Natural killer cell (primary cell): ENCODE measurements at regions not wholly inside any gene's neighbourhood (a gene's known extent, or its start where the extent isn't known, plus 50 kb on each side); places are given as distances from the start of the nearest gene placed in this dataset.

Experiments
- ATAC-seq, 3 donors: fragments of 150-1000 bp in 2 of 3; fragments of 200-7000 bp in 1 of 3; cut with Tn5 transposase; 1 replicate in 1 of 3; 2 replicates in 2 of 3; pipeline ENCODE4 v1.10.0; 2021; ENCODE audit warnings: mild to moderate bottlenecking in 2 of 3, moderate library complexity in 2 of 3
- DNase-seq, 2 donors: peaks; one replicate each; pipeline versions ENCODE4 v3.0.0 to v3.0.0-alpha.2; 2013 to 2021; ENCODE audit warnings: mixed read lengths in 1 of 2
- H3K27ac ChIP-seq: one replicate; pipeline ENCODE4 v1.5.1; 2013; ENCODE audit warnings: mild to moderate bottlenecking, low read length
- H3K27me3 ChIP-seq: one replicate; pipeline ENCODE4 v1.6.1; 2013; ENCODE audit warnings: low read length; ENCODE audit not compliant: control insufficient read depth, insufficient read depth
- H3K36me3 ChIP-seq: one replicate; pipeline ENCODE4 v1.6.1; 2013; ENCODE audit warnings: low read length; ENCODE audit not compliant: control insufficient read depth, insufficient read depth
- H3K4me1 ChIP-seq: one replicate; pipeline ENCODE4 v1.6.1; 2013; ENCODE audit warnings: low read length; ENCODE audit not compliant: control insufficient read depth, insufficient read depth
- H3K4me3 ChIP-seq: one replicate; pipeline ENCODE4 v1.5.1; 2013; ENCODE audit warnings: low read length
- H3K9me3 ChIP-seq: one replicate; pipeline ENCODE4 v1.6.1; 2013; ENCODE audit warnings: low read length; ENCODE audit not compliant: control insufficient read depth, insufficient read depth
- H3K27ac Mint-ChIP-seq, 2 donors: one replicate each; pipeline ENCODE4 v1.8.0; 2022; ENCODE audit warnings: mild to moderate bottlenecking in 2 of 2, mixed read lengths in 2 of 2, moderate library complexity in 1 of 2
- H3K27me3 Mint-ChIP-seq, 2 donors: one replicate each; pipeline ENCODE4 v1.8.0; 2022; ENCODE audit warnings: low read depth in 2 of 2, mixed read lengths in 2 of 2
- H3K36me3 Mint-ChIP-seq: one replicate; pipeline ENCODE4 v1.8.0; 2022; ENCODE audit warnings: mixed read lengths
- H3K4me1 Mint-ChIP-seq, 2 donors: one replicate each; pipeline ENCODE4 v1.8.0; 2022; ENCODE audit warnings: mixed read lengths in 2 of 2
- H3K4me3 Mint-ChIP-seq: one replicate; pipeline ENCODE4 v1.8.0; 2022; ENCODE audit warnings: mild to moderate bottlenecking, moderate library complexity, mixed read lengths
- H3K9me3 Mint-ChIP-seq, 2 donors: one replicate each; pipeline ENCODE4 v1.8.0; 2022; ENCODE audit warnings: mixed read lengths in 2 of 2
- CTCF ChIP-seq: fragments of 200-600 bp; IDR thresholded peaks from one replicate; pipeline ENCODE4 v1.8.0; 2022; ENCODE audit warnings: antibody characterized with exemption
- WGBS: methylation state at CpG from one replicate; pipeline ENCODE4 v1.1.7; 2013; ENCODE audit warnings: missing lambda C conversion rate; ENCODE audit not compliant: insufficient coverage; 5-methylcytosine and 5-hydroxymethylcytosine counted together
- intact Hi-C: fragments of 100-400 bp; cut with micrococcal nuclease; formaldehyde crosslinking; loops from one replicate; pipeline ENCODE4 v1.14.2; 2022

DNA sequence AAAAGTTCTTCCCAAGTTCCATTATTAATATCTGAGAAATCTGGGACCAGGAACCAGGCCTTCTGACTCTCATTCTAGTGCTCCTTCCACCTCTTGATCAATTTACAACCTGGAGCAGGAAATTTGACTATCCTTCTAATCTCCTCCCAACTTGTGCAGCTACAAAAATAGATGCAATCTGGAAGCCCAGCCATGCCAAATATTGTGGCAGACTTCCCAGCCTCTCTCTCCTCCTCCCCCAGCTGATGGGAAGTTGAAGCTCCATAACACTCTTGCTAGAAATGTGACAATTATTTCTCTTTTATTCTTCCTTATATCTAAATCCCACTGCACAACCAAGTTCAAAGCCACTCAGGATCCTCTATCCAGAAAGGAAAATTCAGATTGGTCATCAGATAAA lies 252.1 kb downstream of the SEC61B start:
- H3K4me1 Mint-ChIP-seq: no peaks in the 10 kb centered on the region
- no peaks in the 10 kb centered on the region for H3K36me3 Mint-ChIP-seq
- H3K27ac ChIP-seq: no peak overlapping the region
- no peaks in the 10 kb centered on the region for H3K27me3 ChIP-seq
- H3K4me3 ChIP-seq: no peak overlapping the region
- H3K9me3 Mint-ChIP-seq: no peaks in the 10 kb centered on the region
- no peak for ATAC-seq
- no peaks in the 10 kb centered on the region for H3K36me3 ChIP-seq
- intact Hi-C loops: no loop called here
- H3K4me1 ChIP-seq: no peaks in the 10 kb centered on the region
- DNase-seq: no peak
- TF ChIP-seq CTCF: no peak
- no peak overlapping the region for H3K27ac Mint-ChIP-seq
- no peak overlapping the region for H3K4me3 Mint-ChIP-seq
- no peaks in the 10 kb centered on the region for H3K9me3 ChIP-seq
- H3K27me3 Mint-ChIP-seq: peaks cover 0 to 8% of the 10 kb centered on the region in 2 donors

- Mint-ChIP-seq H3K4me3 (no peak overlapping the region), H3K4me1 (no peaks in the 10 kb centered on the region), H3K27me3 (peaks cover 0 to 8% of the 10 kb centered on the region in 2 donors), H3K27ac (no peak overlapping the region), H3K36me3 (no peaks in the 10 kb centered on the region), H3K9me3 (no peaks in the 10 kb centered on the region)
- ATAC-seq: no peak
- no peak for TF ChIP-seq CTCF
- intact Hi-C loops: no loop called here
- no peak overlapping the region for H3K27ac ChIP-seq
- no peaks in the 10 kb centered on the region for H3K36me3 ChIP-seq
- no peak for DNase-seq
- H3K4me3 ChIP-seq: no peak overlapping the region
- no peaks in the 10 kb centered on the region for H3K9me3 ChIP-seq
- H3K4me1 ChIP-seq: no peaks in the 10 kb centered on the region
- no peaks in the 10 kb centered on the region for H3K27me3 ChIP-seq
- 77% methylated on average over 3 of the region's 3 CpGs for WGBS
These were observed 253.5 kb downstream of the SEC61B start for GRCh38 chr9:99475401-99476065.

DNA sequence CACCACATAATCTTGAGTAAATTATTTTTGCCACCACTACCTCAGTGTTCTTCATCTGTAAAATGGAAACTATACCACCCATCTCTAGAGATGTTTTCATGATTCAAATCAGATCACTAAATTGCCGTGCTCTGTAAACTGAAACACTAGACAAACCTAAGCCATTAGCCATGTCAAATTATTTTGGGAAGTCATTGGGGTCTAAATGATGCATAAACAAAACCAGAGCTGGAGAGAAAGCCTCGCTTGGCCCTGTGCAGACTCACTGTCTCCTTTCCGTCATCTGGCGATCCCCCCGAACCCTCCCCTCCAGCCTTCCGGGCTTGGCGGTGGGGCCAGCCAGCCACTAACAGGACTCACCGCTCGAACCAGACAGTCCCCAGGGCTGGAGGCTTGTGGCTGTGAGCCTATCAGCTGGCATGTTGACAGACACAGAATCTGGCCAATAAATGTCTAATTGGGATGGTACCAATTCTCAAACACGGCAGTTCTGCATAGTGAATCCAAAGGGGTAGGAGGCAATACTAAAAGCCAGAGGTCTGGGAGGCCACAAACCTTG lies 256.5 kb downstream of the SEC61B start:
- no peaks in the 10 kb centered on the region for H3K36me3 Mint-ChIP-seq
- H3K4me1 Mint-ChIP-seq: no peaks in the 10 kb centered on the region
- DNase-seq: no peak
- Histone ChIP-seq H3K4me1 (no peaks in the 10 kb centered on the region), H3K9me3 (no peaks in the 10 kb centered on the region), H3K36me3 (no peaks in the 10 kb centered on the region), H3K4me3 (no peak overlapping the region), H3K27ac (no peak overlapping the region), H3K27me3 (no peaks in the 10 kb centered on the region)
- 90% methylated on average over 10 of the region's 10 CpGs for WGBS
- intact Hi-C loops: no loop called here
- H3K9me3 Mint-ChIP-seq: no peaks in the 10 kb centered on the region
- no peak for ATAC-seq
- peaks cover under 1 to 8% of the 10 kb centered on the region in 2 donors for H3K27me3 Mint-ChIP-seq
- H3K27ac Mint-ChIP-seq: no peak overlapping the region
- TF ChIP-seq CTCF: no peak
- no peak overlapping the region for H3K4me3 Mint-ChIP-seq

DNA sequence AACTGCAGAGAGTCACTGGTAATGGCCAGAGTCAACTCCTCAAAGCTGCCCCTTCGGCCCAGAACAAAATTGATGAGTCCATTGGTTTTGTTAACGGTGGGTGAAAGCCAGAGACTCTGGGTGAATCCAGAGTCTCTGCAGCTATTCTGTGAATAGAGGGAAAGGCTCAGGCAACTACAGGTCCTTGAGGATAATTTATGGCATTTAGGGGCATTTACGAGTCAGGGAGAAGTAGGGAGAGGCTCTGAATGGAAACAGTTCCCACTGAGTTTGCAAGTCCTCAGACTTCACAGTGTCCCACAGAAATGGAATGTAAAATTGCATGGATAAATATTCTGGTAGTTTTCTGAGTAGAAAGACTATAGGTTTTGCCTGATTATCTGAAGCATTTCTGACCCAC lies 257.8 kb downstream of the SEC61B start:
- ATAC-seq (no peak), DNase-seq (no peak)
- no peak for TF ChIP-seq CTCF
- Histone ChIP-seq H3K4me3 (no peak overlapping the region), H3K9me3 (no peaks in the 10 kb centered on the region), H3K27me3 (no peaks in the 10 kb centered on the region), H3K27ac (no peak overlapping the region), H3K36me3 (no peaks in the 10 kb centered on the region), H3K4me1 (no peaks in the 10 kb centered on the region)
- H3K4me3 Mint-ChIP-seq: no peak overlapping the region
- 89% methylated on average over 3 of the region's 3 CpGs for WGBS
- H3K27me3 Mint-ChIP-seq: peaks cover 3 to 14% of the 10 kb centered on the region in 2 donors
- intact Hi-C loops: no loop called here
- H3K27ac Mint-ChIP-seq: no peak overlapping the region
- no peaks in the 10 kb centered on the region for H3K4me1 Mint-ChIP-seq
- no peaks in the 10 kb centered on the region for H3K9me3 Mint-ChIP-seq
- no peaks in the 10 kb centered on the region for H3K36me3 Mint-ChIP-seq
